HEK293T (cell line): ENCODE measurements at regions not wholly inside any gene's neighbourhood (a gene's known extent, or its start where the extent isn't known, plus 50 kb on each side); places are given as distances from the start of the nearest gene placed in this dataset.

Experiments
- BHLHE40 ChIP-seq: fragments of 450-650 bp; IDR thresholded peaks from 2 replicates; pipeline ENCODE4 v1.6.1; 2016; ENCODE audit warnings: mild to moderate bottlenecking, moderate library complexity, borderline replicate concordance
- ELF4 ChIP-seq: fragments of 450-650 bp; IDR thresholded peaks from 2 replicates; pipeline ENCODE4 v1.6.1; 2017; ENCODE audit warnings: antibody characterized with exemption
- FOXA1 ChIP-seq: fragments of 450-650 bp; IDR thresholded peaks from 2 replicates; pipeline ENCODE4 v1.6.1; 2016; ENCODE audit warnings: mild to moderate bottlenecking
- FOXK2 ChIP-seq: fragments of 450-650 bp; IDR thresholded peaks from 2 replicates; pipeline ENCODE4 v1.6.1; 2016; ENCODE audit warnings: mild to moderate bottlenecking
- FOXM1 ChIP-seq: fragments of 450-650 bp; IDR thresholded peaks from 2 replicates; pipeline ENCODE4 v1.6.1; 2017; ENCODE audit warnings: mild to moderate bottlenecking, borderline replicate concordance
- HDGF ChIP-seq: fragments of 450-650 bp; IDR thresholded peaks from 2 replicates; pipeline ENCODE4 v1.6.1; 2017; ENCODE audit warnings: antibody characterized with exemption, borderline replicate concordance
- L3MBTL2 ChIP-seq: fragments of 450-650 bp; conservative IDR thresholded peaks from 2 replicates; pipeline ENCODE4 v1.6.1; 2016; ENCODE audit warnings: mild to moderate bottlenecking
- LEF1 ChIP-seq: fragments of 450-650 bp; IDR thresholded peaks from 2 replicates; pipeline ENCODE4 v1.6.1; 2017; ENCODE audit warnings: mild to moderate bottlenecking, borderline replicate concordance
- NFRKB ChIP-seq: fragments of 450-650 bp; IDR thresholded peaks from 2 replicates; pipeline ENCODE4 v1.6.1; 2016; ENCODE audit warnings: mild to moderate bottlenecking, moderate library complexity
- PKNOX1 ChIP-seq: fragments of 450-650 bp; IDR thresholded peaks from 2 replicates; pipeline ENCODE4 v1.6.1; 2016
- SP1 ChIP-seq: fragments of 450-650 bp; IDR thresholded peaks from 2 replicates; pipeline ENCODE4 v1.6.1; 2017
- TARDBP ChIP-seq: fragments of 450-650 bp; IDR thresholded peaks from 2 replicates; pipeline ENCODE4 v1.6.1; 2016
- ZNF384 ChIP-seq: fragments of 450-650 bp; IDR thresholded peaks from 2 replicates; pipeline ENCODE4 v1.6.1; 2016

- no peak for TF ChIP-seq LEF1
- no peak for TF ChIP-seq ELF4
- TF ChIP-seq FOXA1 = no peak
- TF ChIP-seq BHLHE40 = no peak
- no peak for TF ChIP-seq TARDBP
- TF ChIP-seq PKNOX1 = no peak
- TF ChIP-seq L3MBTL2 = no peak
- TF ChIP-seq ZNF384 = no peak
- TF ChIP-seq SP1 = no peak
- TF ChIP-seq FOXM1 = no peak
- no peak for TF ChIP-seq NFRKB
- TF ChIP-seq HDGF = no peak
- TF ChIP-seq FOXK2 = no peak
Observed at GRCh38 chr17:56020369-56020768, 132.9 kb upstream of the ANKFN1 start.
